ENCODE measurements at regions not wholly inside any gene's neighbourhood (a gene's known extent, or its start where the extent isn't known, plus 50 kb on each side); places are given as distances from the start of the nearest gene placed in this dataset.
"Not testable (repeated sequence)": the region's sequence is repeated elsewhere in the genome, so short reads cannot be mapped to it uniquely, and the experiment has no call there.

- H3K36me3 Mint-ChIP-seq; CTCF ChIA-PET; H3K4me3 Mint-ChIP-seq; H3K27me3 ChIP-seq (replicated peaks in 1 of 2; ENCODE audit: control insufficient read depth in 2 of 2, extremely low read depth in 1 of 2, insufficient read depth in 2 of 2, low read length in 1 of 2); DNase-seq; H3K4me1 Mint-ChIP-seq; ATAC-seq (replicated peaks in 1 of 4); H3K9me3 Mint-ChIP-seq; H3K27me3 Mint-ChIP-seq; H3K27ac Mint-ChIP-seq; H3K9me3 ChIP-seq; POLR2A ChIA-PET; H3K27ac ChIP-seq (ENCODE audit: low read length); H3K4me1 ChIP-seq (ENCODE audit: control insufficient read depth in 1 of 2, extremely low read depth in 1 of 2, insufficient read depth in 2 of 2, low read length in 2 of 2); H3K36me3 ChIP-seq (ENCODE audit: control insufficient read depth in 2 of 2, extremely low read depth in 1 of 2, insufficient read depth in 1 of 2, low read length in 1 of 2); H3K4me3 ChIP-seq (ENCODE audit: control insufficient read depth in 1 of 2, extremely low read depth in 1 of 2, low read length in 1 of 2): not testable (repeated sequence)
- WGBS (ENCODE audit: insufficient coverage): no CpG with 5 or more reads among the region's 5 CpGs
These were observed 463.1 kb downstream of the KCNT2 start for GRCh38 chr1:196145151-196145550.

GRCh38 chr1:196144588-196144987, 463.7 kb downstream of the KCNT2 start:
- H3K27me3 ChIP-seq (replicated peaks in 1 of 2; ENCODE audit: control insufficient read depth in 2 of 2, extremely low read depth in 1 of 2, insufficient read depth in 2 of 2, low read length in 1 of 2): no peaks in the 10 kb centered on the region
- Mint-ChIP-seq H3K36me3 (no peaks in the 10 kb centered on the region), H3K4me3 (no peak overlapping the region), H3K9me3 (no peaks in the 10 kb centered on the region), H3K4me1 (no peaks in the 10 kb centered on the region), H3K27ac (no peak overlapping the region), H3K27me3 (no peaks in the 10 kb centered on the region)
- ATAC-seq (replicated peaks in 1 of 4) (no peak), DNase-seq (no peak)
- no peak overlapping the region for H3K27ac ChIP-seq (ENCODE audit: low read length)
- H3K9me3 ChIP-seq: no peaks in the 10 kb centered on the region
- ChIA-PET POLR2A (no interaction called here), CTCF (no interaction called here)
- WGBS (ENCODE audit: insufficient coverage): 50% methylated on average over 1 of the region's 1 CpG
- H3K36me3 ChIP-seq (ENCODE audit: control insufficient read depth in 2 of 2, extremely low read depth in 1 of 2, insufficient read depth in 1 of 2, low read length in 1 of 2): no peaks in the 10 kb centered on the region
- H3K4me1 ChIP-seq (ENCODE audit: control insufficient read depth in 1 of 2, extremely low read depth in 1 of 2, insufficient read depth in 2 of 2, low read length in 2 of 2): no peaks in the 10 kb centered on the region
- H3K4me3 ChIP-seq (ENCODE audit: control insufficient read depth in 1 of 2, extremely low read depth in 1 of 2, low read length in 1 of 2): no peak overlapping the region

- H3K36me3 Mint-ChIP-seq: no peaks in the 10 kb centered on the region
- no peaks in the 10 kb centered on the region for H3K4me1 Mint-ChIP-seq
- no peaks in the 10 kb centered on the region for H3K9me3 Mint-ChIP-seq
- no peak overlapping the region for H3K27ac ChIP-seq (ENCODE audit: low read length)
- no peaks in the 10 kb centered on the region for H3K36me3 ChIP-seq (ENCODE audit: control insufficient read depth in 2 of 2, extremely low read depth in 1 of 2, insufficient read depth in 1 of 2, low read length in 1 of 2)
- 73% methylated on average over 3 of the region's 8 CpGs for WGBS (ENCODE audit: insufficient coverage)
- H3K27me3 Mint-ChIP-seq: no peaks in the 10 kb centered on the region
- no peak overlapping the region for H3K4me3 Mint-ChIP-seq
- ChIA-PET POLR2A (no interaction called here), CTCF (interaction anchor here in 1 of 2 donors (0.6 kb wide), 1 partner anchor 757 kb away, joined by 3 read pairs; no protein-coding TSS in a partner anchor)
- H3K27me3 ChIP-seq (replicated peaks in 1 of 2; ENCODE audit: control insufficient read depth in 2 of 2, extremely low read depth in 1 of 2, insufficient read depth in 2 of 2, low read length in 1 of 2): no peaks in the 10 kb centered on the region
- no peak overlapping the region for H3K27ac Mint-ChIP-seq
- DNase-seq: no peak
- H3K9me3 ChIP-seq: no peaks in the 10 kb centered on the region
- ATAC-seq (replicated peaks in 1 of 4): no peak
- no peak overlapping the region for H3K4me3 ChIP-seq (ENCODE audit: control insufficient read depth in 1 of 2, extremely low read depth in 1 of 2, low read length in 1 of 2)
- no peaks in the 10 kb centered on the region for H3K4me1 ChIP-seq (ENCODE audit: control insufficient read depth in 1 of 2, extremely low read depth in 1 of 2, insufficient read depth in 2 of 2, low read length in 2 of 2)
These were observed 464.5 kb downstream of the KCNT2 start for GRCh38 chr1:196143602-196144342.

- no peaks in the 10 kb centered on the region for H3K27me3 Mint-ChIP-seq
- Histone ChIP-seq H3K27ac (ENCODE audit: low read length) (no peak overlapping the region), H3K27me3 (replicated peaks in 1 of 2; ENCODE audit: control insufficient read depth in 2 of 2, extremely low read depth in 1 of 2, insufficient read depth in 2 of 2, low read length in 1 of 2) (no peaks in the 10 kb centered on the region), H3K36me3 (ENCODE audit: control insufficient read depth in 2 of 2, extremely low read depth in 1 of 2, insufficient read depth in 1 of 2, low read length in 1 of 2) (no peaks in the 10 kb centered on the region), H3K4me3 (ENCODE audit: control insufficient read depth in 1 of 2, extremely low read depth in 1 of 2, low read length in 1 of 2) (no peak overlapping the region), H3K9me3 (no peaks in the 10 kb centered on the region), H3K4me1 (ENCODE audit: control insufficient read depth in 1 of 2, extremely low read depth in 1 of 2, insufficient read depth in 2 of 2, low read length in 2 of 2) (no peaks in the 10 kb centered on the region)
- no peaks in the 10 kb centered on the region for H3K36me3 Mint-ChIP-seq
- H3K9me3 Mint-ChIP-seq: no peaks in the 10 kb centered on the region
- ATAC-seq (replicated peaks in 1 of 4) (no peak), DNase-seq (no peak)
- ChIA-PET CTCF (no interaction called here), POLR2A (no interaction called here)
- no CpG with 5 or more reads among the region's 2 CpGs for WGBS (ENCODE audit: insufficient coverage)
- H3K4me3 Mint-ChIP-seq: no peak overlapping the region
- no peaks in the 10 kb centered on the region for H3K4me1 Mint-ChIP-seq
- H3K27ac Mint-ChIP-seq: no peak overlapping the region
These were observed 466.1 kb downstream of the KCNT2 start for GRCh38 chr1:196142111-196142640.

- Mint-ChIP-seq H3K36me3 (no peaks in the 10 kb centered on the region), H3K9me3 (no peaks in the 10 kb centered on the region), H3K27me3 (no peaks in the 10 kb centered on the region), H3K27ac (no peak overlapping the region), H3K4me3 (no peak overlapping the region), H3K4me1 (no peaks in the 10 kb centered on the region)
- Histone ChIP-seq H3K36me3 (ENCODE audit: control insufficient read depth in 2 of 2, extremely low read depth in 1 of 2, insufficient read depth in 1 of 2, low read length in 1 of 2) (no peaks in the 10 kb centered on the region), H3K4me1 (ENCODE audit: control insufficient read depth in 1 of 2, extremely low read depth in 1 of 2, insufficient read depth in 2 of 2, low read length in 2 of 2) (no peaks in the 10 kb centered on the region), H3K9me3 (no peaks in the 10 kb centered on the region), H3K27ac (ENCODE audit: low read length) (no peak overlapping the region), H3K4me3 (ENCODE audit: control insufficient read depth in 1 of 2, extremely low read depth in 1 of 2, low read length in 1 of 2) (no peak overlapping the region), H3K27me3 (replicated peaks in 1 of 2; ENCODE audit: control insufficient read depth in 2 of 2, extremely low read depth in 1 of 2, insufficient read depth in 2 of 2, low read length in 1 of 2) (no peaks in the 10 kb centered on the region)
- DNase-seq (no peak), ATAC-seq (replicated peaks in 1 of 4) (no peak)
- ChIA-PET POLR2A (no interaction called here), CTCF (no interaction called here)
- WGBS (ENCODE audit: insufficient coverage): 83% methylated on average over 3 of the region's 4 CpGs
These were observed 471.8 kb downstream of the KCNT2 start for GRCh38 chr1:196136396-196136795.

- Mint-ChIP-seq H3K9me3 (no peaks in the 10 kb centered on the region), H3K27ac (no peak overlapping the region), H3K4me3 (no peak overlapping the region), H3K4me1 (no peaks in the 10 kb centered on the region), H3K36me3 (no peaks in the 10 kb centered on the region), H3K27me3 (no peaks in the 10 kb centered on the region)
- no peak overlapping the region for H3K4me3 ChIP-seq (ENCODE audit: control insufficient read depth in 1 of 2, extremely low read depth in 1 of 2, low read length in 1 of 2)
- POLR2A ChIA-PET: no interaction called here
- no peak for ATAC-seq (replicated peaks in 1 of 4)
- no peaks in the 10 kb centered on the region for H3K9me3 ChIP-seq
- H3K27me3 ChIP-seq (replicated peaks in 1 of 2; ENCODE audit: control insufficient read depth in 2 of 2, extremely low read depth in 1 of 2, insufficient read depth in 2 of 2, low read length in 1 of 2): no peaks in the 10 kb centered on the region
- DNase-seq: no peak
- no CpG with 5 or more reads among the region's 1 CpG for WGBS (ENCODE audit: insufficient coverage)
- H3K27ac ChIP-seq (ENCODE audit: low read length): no peak overlapping the region
- H3K4me1 ChIP-seq (ENCODE audit: control insufficient read depth in 1 of 2, extremely low read depth in 1 of 2, insufficient read depth in 2 of 2, low read length in 2 of 2): no peaks in the 10 kb centered on the region
- CTCF ChIA-PET: no interaction called here
- no peaks in the 10 kb centered on the region for H3K36me3 ChIP-seq (ENCODE audit: control insufficient read depth in 2 of 2, extremely low read depth in 1 of 2, insufficient read depth in 1 of 2, low read length in 1 of 2)
These were observed 476.5 kb downstream of the KCNT2 start for GRCh38 chr1:196131691-196132090.

GRCh38 chr1:196128835-196129234, 479.4 kb downstream of the KCNT2 start:
- ATAC-seq (replicated peaks in 1 of 4) (no peak), DNase-seq (no peak)
- H3K4me1 ChIP-seq (ENCODE audit: control insufficient read depth in 1 of 2, extremely low read depth in 1 of 2, insufficient read depth in 2 of 2, low read length in 2 of 2): no peaks in the 10 kb centered on the region
- H3K4me1 Mint-ChIP-seq: no peaks in the 10 kb centered on the region
- no peaks in the 10 kb centered on the region for H3K9me3 ChIP-seq
- no peak overlapping the region for H3K4me3 ChIP-seq (ENCODE audit: control insufficient read depth in 1 of 2, extremely low read depth in 1 of 2, low read length in 1 of 2)
- no peaks in the 10 kb centered on the region for H3K9me3 Mint-ChIP-seq
- no peaks in the 10 kb centered on the region for H3K27me3 ChIP-seq (replicated peaks in 1 of 2; ENCODE audit: control insufficient read depth in 2 of 2, extremely low read depth in 1 of 2, insufficient read depth in 2 of 2, low read length in 1 of 2)
- H3K27ac Mint-ChIP-seq: no peak overlapping the region
- H3K27ac ChIP-seq (ENCODE audit: low read length): no peak overlapping the region
- WGBS (ENCODE audit: insufficient coverage): no CpG with 5 or more reads among the region's 2 CpGs
- no peaks in the 10 kb centered on the region for H3K27me3 Mint-ChIP-seq
- no peak overlapping the region for H3K4me3 Mint-ChIP-seq
- ChIA-PET CTCF (no interaction called here), POLR2A (no interaction called here)
- no peaks in the 10 kb centered on the region for H3K36me3 Mint-ChIP-seq
- no peaks in the 10 kb centered on the region for H3K36me3 ChIP-seq (ENCODE audit: control insufficient read depth in 2 of 2, extremely low read depth in 1 of 2, insufficient read depth in 1 of 2, low read length in 1 of 2)

Data from T-cell (primary cell).